GM18519 (cell line): ENCODE measurements at regions not wholly inside any gene's neighbourhood (a gene's known extent, or its start where the extent isn't known, plus 50 kb on each side); places are given as distances from the start of the nearest gene placed in this dataset.
"Not testable (repeated sequence)": the region's sequence is repeated elsewhere in the genome, so short reads cannot be mapped to it uniquely, and the experiment has no call there.

Experiments used
- ATAC-seq: cut with Tn5 transposase; IDR thresholded peaks from one replicate; pipeline ENCODE4 v1.9.1; 2021; ENCODE audit warnings: mild to moderate bottlenecking, moderate library complexity; ENCODE audit not compliant: unreplicated experiment, low FRiP score

DNA sequence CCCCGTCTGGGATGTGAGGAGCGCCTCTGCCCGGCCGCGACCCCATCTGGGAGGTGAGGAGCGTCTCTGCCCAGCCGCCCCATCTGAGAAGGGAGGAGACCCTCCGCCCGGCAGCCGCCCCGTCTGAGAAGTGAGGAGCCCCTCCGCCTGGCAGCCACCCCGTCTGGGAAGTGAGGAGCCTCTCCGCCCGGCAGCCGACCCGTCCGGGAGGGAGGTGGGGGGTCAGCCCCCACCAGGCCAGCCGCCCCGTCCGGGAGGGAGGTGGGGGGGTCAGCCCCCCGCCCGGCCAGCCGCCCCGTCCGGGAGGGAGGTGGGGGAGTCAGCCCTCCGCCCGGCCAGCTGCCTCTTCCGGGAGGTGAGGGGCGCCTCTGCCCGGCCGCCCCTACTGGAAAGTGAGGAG lies 454.4 kb upstream of the CAMK1G start:
- not testable (repeated sequence) for ATAC-seq

- ATAC-seq, result no peak
Observed at GRCh38 chr1:209130886-209131285, 452.6 kb upstream of the CAMK1G start.

GRCh38 chr1:209132736-209133467 lies 450.6 kb upstream of the CAMK1G start:
- no peak for ATAC-seq

DNA sequence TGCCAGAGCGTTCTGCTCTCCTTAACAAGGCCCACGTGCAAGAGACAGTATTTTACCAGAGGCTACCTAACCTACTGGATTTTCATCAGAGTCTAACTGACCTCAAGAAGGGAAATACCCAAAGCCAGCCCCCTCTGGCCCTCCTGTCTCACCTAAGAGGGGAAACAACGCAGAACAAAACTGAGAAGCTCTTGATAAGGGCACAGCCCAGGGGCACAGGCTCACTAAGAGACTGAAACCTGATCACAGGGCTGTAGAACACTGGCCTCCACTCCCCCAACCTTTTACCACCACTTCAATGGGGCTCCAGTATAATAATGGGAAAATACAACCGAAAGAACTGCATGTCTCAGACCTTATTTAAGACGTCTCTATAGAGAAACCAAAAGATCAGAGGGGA lies 449.5 kb upstream of the CAMK1G start:
- ATAC-seq, result peak; percentile 59

DNA sequence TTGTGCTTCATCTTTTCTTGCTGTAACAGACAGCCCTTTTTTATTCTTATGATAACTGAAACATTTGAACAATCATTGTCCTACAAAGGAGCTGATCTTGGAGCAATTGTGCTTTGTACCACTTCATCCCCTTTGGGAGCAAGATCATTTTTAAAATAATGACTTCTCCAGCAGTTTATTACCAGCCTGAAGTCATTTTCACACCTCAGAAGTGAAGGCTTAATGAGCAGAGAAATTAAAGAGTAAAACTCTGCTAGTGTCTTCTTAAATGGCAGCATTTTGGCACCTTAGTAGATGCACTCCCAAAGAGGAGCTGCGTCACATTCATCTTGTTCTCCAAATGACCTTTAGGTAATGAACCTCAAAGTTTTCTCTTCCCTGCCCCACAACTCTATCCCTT lies 439.6 kb upstream of the CAMK1G start:
- ATAC-seq, result no peak

- ATAC-seq, result no peak
Observed at GRCh38 chr1:209150114-209150513, 433.4 kb upstream of the CAMK1G start.

GRCh38 chr1:209153411-209153810 lies 430.1 kb upstream of the CAMK1G start:
- ATAC-seq, result no peak

DNA sequence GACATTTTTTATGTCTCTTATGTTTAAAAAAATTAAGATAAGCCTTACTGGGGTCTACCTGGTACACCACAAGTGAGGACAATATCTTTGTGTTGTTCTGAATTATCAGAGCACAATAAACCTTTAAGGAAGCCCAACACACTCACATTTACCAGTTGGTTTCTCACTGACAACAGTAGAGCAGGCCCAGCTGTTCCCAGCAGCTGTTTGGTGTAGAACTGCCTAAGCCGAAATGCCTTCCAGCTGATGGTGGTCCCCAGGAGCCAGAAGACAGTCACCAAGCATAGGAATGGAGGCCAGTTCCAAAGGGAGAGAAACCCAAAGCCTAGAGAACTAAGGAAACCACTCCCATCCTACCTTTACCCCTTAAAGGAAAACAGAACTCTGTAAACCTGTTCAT lies 428.6 kb upstream of the CAMK1G start:
- no peak for ATAC-seq

DNA sequence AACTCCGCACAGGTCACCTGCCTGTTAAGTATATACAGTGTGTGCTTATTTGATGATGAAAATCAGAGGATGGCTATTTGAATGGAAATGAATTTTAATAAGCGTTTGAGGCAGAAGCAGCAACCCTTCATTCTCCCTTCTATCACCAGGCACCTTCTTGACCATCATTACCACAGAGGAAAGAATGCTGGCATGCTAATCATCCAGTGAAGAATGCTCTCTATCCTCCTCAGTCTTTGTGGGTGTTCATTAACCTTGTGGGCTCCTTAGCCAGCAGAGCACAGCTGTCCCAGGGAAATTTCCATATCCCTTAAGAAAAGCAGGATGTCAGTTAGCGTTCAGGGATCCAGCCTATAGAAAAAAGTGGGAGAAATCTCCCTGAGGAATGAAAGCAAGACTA lies 428.0 kb upstream of the CAMK1G start:
- ATAC-seq, result no peak

GRCh38 chr1:209156991-209157390 lies 426.5 kb upstream of the CAMK1G start:
- ATAC-seq, result no peak

DNA sequence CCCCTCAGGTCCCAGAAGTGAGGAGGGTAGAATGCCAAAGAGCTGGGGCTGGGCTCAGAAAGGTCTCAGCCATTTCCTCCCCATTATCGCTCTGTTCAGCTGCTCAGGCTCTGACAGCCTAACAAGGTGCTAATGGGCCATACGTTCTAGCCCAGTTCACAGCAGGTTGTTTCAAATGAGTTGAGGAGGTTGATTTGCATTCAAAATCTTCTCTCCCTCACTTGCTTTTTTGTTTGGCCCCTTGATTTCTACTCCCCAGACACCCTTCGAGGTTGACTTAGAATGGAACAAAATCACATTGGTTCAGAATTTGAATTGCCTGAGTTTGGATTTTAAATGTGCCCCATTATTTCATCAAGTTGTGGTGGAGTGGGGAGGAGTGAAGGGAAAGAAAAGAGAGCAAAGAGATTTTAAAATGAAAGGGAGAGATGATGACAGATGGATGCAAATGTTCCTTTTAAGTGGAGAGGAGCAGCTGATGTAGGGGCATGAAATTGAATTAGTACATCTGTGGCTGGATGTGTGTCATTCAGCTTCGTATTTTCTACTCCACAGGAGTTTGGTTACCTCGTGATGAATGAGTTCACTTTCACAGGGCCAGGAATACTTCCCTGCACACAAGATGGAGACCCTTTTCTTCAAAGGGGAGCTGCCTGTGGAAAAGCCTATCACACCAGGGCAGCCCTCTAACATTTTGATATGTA lies 425.8 kb upstream of the CAMK1G start:
- ATAC-seq, result no peak

GRCh38 chr1:209158851-209159250 lies 424.7 kb upstream of the CAMK1G start:
- no peak for ATAC-seq

GRCh38 chr1:209160230-209160629 lies 423.3 kb upstream of the CAMK1G start:
- no peak for ATAC-seq

DNA sequence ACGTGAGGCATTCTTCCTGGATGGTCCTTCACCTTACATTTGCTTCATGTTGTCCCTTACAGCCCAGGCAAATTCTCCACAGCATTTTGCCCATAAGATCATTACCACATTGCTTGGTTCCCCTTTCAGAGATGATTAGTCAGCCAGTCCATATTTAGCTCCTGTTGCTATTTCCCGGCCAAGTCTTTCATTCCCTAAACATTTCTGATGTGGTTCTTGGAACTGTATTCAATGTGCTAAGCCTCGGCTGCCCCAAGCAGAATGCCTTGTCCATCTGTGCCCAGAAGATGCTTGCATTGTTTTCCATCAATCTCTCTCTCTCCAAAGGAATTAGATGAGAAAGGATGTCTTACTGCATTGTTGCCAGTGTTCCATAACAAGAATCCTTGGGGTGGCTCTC lies 420.9 kb upstream of the CAMK1G start:
- ATAC-seq, result no peak

- ATAC-seq, result no peak
Observed at GRCh38 chr1:209168204-209168603, 415.3 kb upstream of the CAMK1G start.

DNA sequence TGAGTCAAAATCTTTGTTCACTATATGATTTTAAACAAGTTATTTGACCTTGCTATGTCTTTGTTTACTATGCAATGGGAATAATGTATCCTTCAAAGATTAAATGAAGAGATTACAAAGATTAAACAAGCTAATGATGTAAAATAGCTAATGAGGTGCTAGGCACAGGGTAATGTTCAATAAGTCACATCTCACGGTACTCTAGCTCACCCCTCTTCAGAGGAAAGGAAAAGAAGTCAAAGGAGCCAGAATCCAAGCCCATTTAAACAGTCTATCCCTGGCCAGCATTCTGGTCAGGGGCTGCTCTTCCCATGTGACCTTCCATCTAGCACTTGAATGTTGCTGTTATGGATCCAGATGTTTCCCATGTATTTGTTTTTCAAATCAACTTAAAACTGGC lies 412.4 kb upstream of the CAMK1G start:
- ATAC-seq, result no peak

DNA sequence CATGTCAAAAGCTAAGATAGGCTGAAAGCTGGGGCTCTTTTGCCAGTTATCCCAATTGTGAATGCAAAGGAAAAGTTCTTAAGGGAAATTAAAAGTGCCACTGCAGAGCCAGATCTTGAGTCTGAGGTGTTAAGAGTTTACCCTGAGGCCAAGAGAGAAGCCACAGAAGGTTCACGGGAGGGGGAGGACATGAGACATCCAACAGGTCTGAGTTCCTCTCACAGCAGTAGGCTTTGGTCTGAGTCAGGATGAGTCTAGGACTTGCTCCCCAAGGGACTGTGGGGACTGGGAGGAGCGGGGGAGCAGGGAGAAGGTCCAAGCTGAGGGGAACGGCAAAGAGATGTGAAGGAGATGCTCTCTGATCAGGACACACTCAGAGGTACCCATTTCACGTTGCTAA lies 411.2 kb upstream of the CAMK1G start:
- ATAC-seq, result no peak

DNA sequence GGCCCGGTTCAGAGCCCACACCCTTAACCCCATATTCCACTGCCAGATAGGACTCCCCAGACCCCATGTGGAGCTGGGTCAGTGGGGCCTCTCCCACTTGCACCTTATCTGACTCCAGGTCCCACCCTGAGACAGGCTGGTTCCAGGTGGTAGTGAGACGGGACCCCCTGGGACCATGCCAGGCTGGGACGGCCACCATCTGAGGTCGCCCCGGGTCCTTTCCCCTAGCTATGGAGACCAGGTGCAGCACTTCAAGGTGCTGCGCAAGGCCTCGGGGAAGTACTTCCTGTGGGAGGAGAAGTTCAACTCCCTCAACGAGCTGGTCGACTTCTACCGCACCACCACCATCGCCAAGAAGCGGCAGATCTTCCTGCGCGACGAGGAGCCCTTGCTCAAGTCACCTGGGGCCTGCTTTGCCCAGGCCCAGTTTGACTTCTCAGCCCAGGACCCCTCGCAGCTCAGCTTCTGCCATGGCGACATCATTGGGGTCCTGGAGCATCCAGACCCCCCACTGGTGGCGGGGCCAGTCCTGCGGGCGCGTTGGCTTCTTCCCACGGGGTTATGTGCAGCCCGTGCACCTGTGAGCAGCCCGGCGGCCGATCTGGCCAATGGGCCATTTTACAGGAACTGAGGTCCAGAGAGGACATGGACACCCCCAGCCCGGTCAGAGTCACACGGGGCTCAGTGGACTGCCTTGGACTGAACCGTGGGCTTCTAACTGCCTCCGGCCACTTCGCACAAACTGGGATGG lies 410.5 kb upstream of the CAMK1G start:
- not testable (repeated sequence) for ATAC-seq

- not testable (repeated sequence) for ATAC-seq
Observed at GRCh38 chr1:209173796-209174195, 409.7 kb upstream of the CAMK1G start.

- ATAC-seq, result no peak
Observed at GRCh38 chr1:209176866-209177430, 406.6 kb upstream of the CAMK1G start.

- no peak for ATAC-seq
Observed at GRCh38 chr1:209183195-209183594, 400.3 kb upstream of the CAMK1G start.
